H9 (cell line): ENCODE measurements at regions not wholly inside any gene's neighbourhood (a gene's known extent, or its start where the extent isn't known, plus 50 kb on each side); places are given as distances from the start of the nearest gene placed in this dataset.

Experiments used
- DNase-seq: peaks from one replicate; pipeline ENCODE4 v3.0.0-alpha.2; 2017
- H2AFZ ChIP-seq: one replicate; pipeline ENCODE4 v1.6.1; 2013; ENCODE audit warnings: mild to moderate bottlenecking, low read length, control low read depth, moderate library complexity
- H2AK5ac ChIP-seq: 2 replicates; pipeline ENCODE4 v1.6.1; 2013; ENCODE audit warnings: low read length, control low read depth, mixed read lengths; ENCODE audit not compliant: insufficient read length
- H2BK120ac ChIP-seq: one replicate; pipeline ENCODE4 v1.6.1; 2013; ENCODE audit warnings: low read depth, mild to moderate bottlenecking, low read length, control low read depth, inconsistent platforms; ENCODE audit not compliant: poor library complexity, severe bottlenecking
- H2BK12ac ChIP-seq: 2 replicates; pipeline ENCODE4 v1.6.1; 2013; ENCODE audit warnings: low read length, control low read depth, mixed read lengths, low read depth; ENCODE audit not compliant: insufficient read length
- H2BK15ac ChIP-seq: 2 replicates; pipeline ENCODE4 v1.6.1; 2013; ENCODE audit warnings: low read depth, low read length, control low read depth
- H2BK20ac ChIP-seq: one replicate; pipeline ENCODE4 v1.6.1; 2013; ENCODE audit warnings: low read depth, mild to moderate bottlenecking, low read length, control low read depth, inconsistent platforms; ENCODE audit not compliant: poor library complexity, severe bottlenecking
- H2BK5ac ChIP-seq: 2 replicates; pipeline ENCODE4 v1.6.1; 2013; ENCODE audit warnings: low read length, control low read depth, mixed read lengths; ENCODE audit not compliant: insufficient read length
- H3K14ac ChIP-seq: 2 replicates; pipeline ENCODE4 v1.6.1; 2013; ENCODE audit warnings: low read length, control low read depth; ENCODE audit not compliant: insufficient read depth
- H3K18ac ChIP-seq: 2 replicates; pipeline ENCODE4 v1.6.1; 2013; ENCODE audit warnings: low read depth, mild to moderate bottlenecking, mixed read lengths, low read length, control low read depth; ENCODE audit not compliant: insufficient read length
- H3K23ac ChIP-seq: 2 replicates; pipeline ENCODE4 v1.6.1; 2013; ENCODE audit warnings: low read length, control low read depth, mixed read lengths, low read depth; ENCODE audit not compliant: insufficient read length
- H3K23me2 ChIP-seq: 2 replicates; pipeline ENCODE4 v1.6.1; 2013; ENCODE audit warnings: low read depth, mild to moderate bottlenecking, mixed read lengths, low read length, control low read depth; ENCODE audit not compliant: insufficient read length, poor library complexity, severe bottlenecking
- H3K27ac ChIP-seq: 2 replicates; pipeline ENCODE4 v1.5.1; 2013; ENCODE audit warnings: low read length, control low read depth, mixed read lengths, low read depth; ENCODE audit not compliant: insufficient read length
- H3K27me3 ChIP-seq: 2 replicates; pipeline ENCODE4 v1.6.1; 2013; ENCODE audit warnings: low read length, control low read depth, inconsistent platforms; ENCODE audit not compliant: insufficient read depth
- H3K4ac ChIP-seq: 2 replicates; pipeline ENCODE4 v1.6.1; 2013; ENCODE audit warnings: low read depth, mild to moderate bottlenecking, control low read depth, inconsistent platforms, low read length, moderate library complexity
- H3K4me1 ChIP-seq: 2 replicates; pipeline ENCODE4 v1.6.1; 2013; ENCODE audit warnings: low read length, control low read depth, inconsistent platforms; ENCODE audit not compliant: insufficient read depth
- H3K4me2 ChIP-seq: 2 replicates; pipeline ENCODE4 v1.6.1; 2013; ENCODE audit warnings: low read length, control low read depth, mixed read lengths; ENCODE audit not compliant: insufficient read length, insufficient read depth
- H3K56ac ChIP-seq: 2 replicates; pipeline ENCODE4 v1.6.1; 2013; ENCODE audit warnings: low read depth, mild to moderate bottlenecking, mixed read lengths, low read length, control low read depth; ENCODE audit not compliant: insufficient read length
- H3K79me1 ChIP-seq: 2 replicates; pipeline ENCODE4 v1.6.1; 2013; ENCODE audit warnings: low read depth, mild to moderate bottlenecking, moderate library complexity, low read length, control low read depth, inconsistent platforms; ENCODE audit not compliant: insufficient read depth, poor library complexity, severe bottlenecking
- H3K79me2 ChIP-seq: 2 replicates; pipeline ENCODE4 v1.6.1; 2013; ENCODE audit warnings: low read length, control low read depth, inconsistent platforms; ENCODE audit not compliant: insufficient read depth
- H3K9ac ChIP-seq: 2 replicates; pipeline ENCODE4 v1.6.1; 2013; ENCODE audit warnings: low read length, control low read depth, mixed read lengths; ENCODE audit not compliant: insufficient read length; ENCODE audit errors: extremely low read depth
- H3K9me3 ChIP-seq: one replicate; pipeline ENCODE4 v1.6.1; 2013; ENCODE audit warnings: low read depth, low read length, inconsistent platforms; ENCODE audit not compliant: control insufficient read depth
- H3T11ph ChIP-seq: one replicate; pipeline ENCODE4 v1.6.1; 2013; ENCODE audit warnings: mild to moderate bottlenecking, low read length, control low read depth, inconsistent platforms
- H4K20me1 ChIP-seq: one replicate; pipeline ENCODE4 v1.6.1; 2013; ENCODE audit not compliant: control insufficient read depth, insufficient read length, insufficient read depth
- H4K5ac ChIP-seq: 2 replicates; pipeline ENCODE4 v1.6.1; 2013; ENCODE audit warnings: low read depth, mild to moderate bottlenecking, mixed read lengths, low read length, control low read depth; ENCODE audit not compliant: insufficient read length
- H4K8ac ChIP-seq: replicated peaks from 2 replicates; pipeline ENCODE4 v1.6.1; 2013; ENCODE audit warnings: low read length, control low read depth, mixed read lengths, low read depth; ENCODE audit not compliant: insufficient read length
- H4K91ac ChIP-seq: 2 replicates; pipeline ENCODE4 v1.6.1; 2013; ENCODE audit warnings: low read depth, mild to moderate bottlenecking, moderate library complexity, mixed read lengths, low read length, control low read depth; ENCODE audit not compliant: insufficient read length
- H3K27ac Mint-ChIP-seq, 3 experiments: 2 replicates in 2 of 3; 3 replicates in 1 of 3; pipeline ENCODE4 v1.8.0; 2020 to 2021; ENCODE audit warnings: mixed read lengths in 3 of 3, mild to moderate bottlenecking in 1 of 3, moderate library complexity in 1 of 3
- H3K27me3 Mint-ChIP-seq: 2 replicates; pipeline ENCODE4 v1.8.0; 2021; ENCODE audit warnings: low read depth, mild to moderate bottlenecking, moderate library complexity, mixed read lengths
- H3K36me3 Mint-ChIP-seq, 3 experiments: 2 replicates in 2 of 3; 3 replicates in 1 of 3; pipeline ENCODE4 v1.8.0; 2020 to 2021; ENCODE audit warnings: low read depth in 3 of 3, mixed read lengths in 3 of 3; ENCODE audit not compliant: insufficient read depth in 1 of 3
- H3K4me1 Mint-ChIP-seq, 2 experiments: 2 replicates each; pipeline ENCODE4 v1.8.0; 2020; ENCODE audit warnings: mixed read lengths in 2 of 2
- H3K4me3 Mint-ChIP-seq, 2 experiments: 2 replicates in 1 of 2; 3 replicates in 1 of 2; pipeline ENCODE4 v1.8.0; 2020 to 2021; ENCODE audit warnings: mild to moderate bottlenecking in 2 of 2, mixed read lengths in 2 of 2, moderate library complexity in 1 of 2
- H3K9me3 Mint-ChIP-seq, 2 experiments: 2 replicates in 1 of 2; 3 replicates in 1 of 2; pipeline ENCODE4 v1.8.0; 2020; ENCODE audit warnings: mild to moderate bottlenecking in 2 of 2, mixed read lengths in 2 of 2, moderate library complexity in 1 of 2
- CTCF ChIP-seq: fragments of 200-600 bp; sonication (generic); conservative IDR thresholded peaks from 3 replicates; pipeline ENCODE4 v1.8.0; 2021; ENCODE audit warnings: antibody characterized with exemption, mild to moderate bottlenecking
- WGBS: extraction: QIAGEN DNeasy Blood & Tissue Kit; methylation state at CpG from one replicate; pipeline ENCODE4 v1.1.7; 2013; ENCODE audit warnings: missing lambda C conversion rate, low lambda C conversion rate, mixed read lengths; ENCODE audit not compliant: insufficient read length; ENCODE audit errors: extremely low coverage; 5-methylcytosine and 5-hydroxymethylcytosine counted together

- H2BK120ac ChIP-seq: no peak overlapping the region
- H4K5ac ChIP-seq: no peak overlapping the region
- no peak overlapping the region for H2BK5ac ChIP-seq
- Mint-ChIP-seq H3K27me3 (peaks cover 91% of the 10 kb centered on the region), H3K4me1 (peaks cover 6 to 11% of the 10 kb centered on the region in 2 experiments), H3K9me3 (peaks cover 4 to 13% of the 10 kb centered on the region in 2 experiments; a peak in 4 of 5 replicates), H3K27ac (no peak overlapping the region), H3K36me3 (peaks cover 0 to 5% (median 4%) of the 10 kb centered on the region in 3 experiments; a peak in 6 of 7 replicates), H3K4me3 (peak overlapping the region; percentile 51 to 66)
- H2AFZ ChIP-seq: no peak overlapping the region
- H4K8ac ChIP-seq: no peak overlapping the region
- no peak overlapping the region for H4K91ac ChIP-seq
- H3K27me3 ChIP-seq: peaks cover 14% of the 10 kb centered on the region; the same call in 1 of the 2 replicates
- no peak overlapping the region for H3K14ac ChIP-seq
- H3K4ac ChIP-seq: no peak overlapping the region
- H3K27ac ChIP-seq: no peak overlapping the region
- H3K9me3 ChIP-seq: no peaks in the 10 kb centered on the region
- no peak overlapping the region for H3T11ph ChIP-seq
- no peak overlapping the region for H3K9ac ChIP-seq
- no peaks in the 10 kb centered on the region for H3K79me2 ChIP-seq
- H2BK20ac ChIP-seq: no peak overlapping the region
- H3K4me1 ChIP-seq: no peaks in the 10 kb centered on the region; the same call in 1 of the 2 replicates
- no peaks in the 10 kb centered on the region for H4K20me1 ChIP-seq
- no peak overlapping the region for H3K18ac ChIP-seq
- no peak overlapping the region for H3K56ac ChIP-seq
- H3K4me2 ChIP-seq: peak overlapping the region; percentile 36
- no CpG with 5 or more reads among the region's 20 CpGs for WGBS
- no peak overlapping the region for H2AK5ac ChIP-seq
- no peak for DNase-seq
- TF ChIP-seq CTCF: no peak
- no peak overlapping the region for H3K23ac ChIP-seq
- H2BK12ac ChIP-seq: no peak overlapping the region
- H3K79me1 ChIP-seq: no peaks in the 10 kb centered on the region
- H2BK15ac ChIP-seq: no peak overlapping the region
- peaks cover 7% of the 10 kb centered on the region for H3K23me2 ChIP-seq
Measured at GRCh38 chr15:34494084-34494399, 56.4 kb upstream of the GOLGA8A start.
